Peyer's patch (tissue), 4 donors: ENCODE measurements at regions not wholly inside any gene's neighbourhood (a gene's known extent, or its start where the extent isn't known, plus 50 kb on each side); places are given as distances from the start of the nearest gene placed in this dataset.

Experiments used
- CTCF ChIP-seq, 6 experiments: fragments of 450-650 bp in 4 of 6; fragments of 200-600 bp in 2 of 6; sonication (generic) in 1 of 6; IDR thresholded peaks; one replicate each; pipeline ENCODE4 v1.5.1; 2017 to 2019; ENCODE audit warnings: antibody characterized with exemption in 6 of 6, mild to moderate bottlenecking in 3 of 6, moderate library complexity in 1 of 6
- POLR2A ChIP-seq, 2 donors: fragments of 450-650 bp; IDR thresholded peaks; one replicate each; pipeline ENCODE4 v1.5.1; 2017; ENCODE audit warnings: antibody characterized with exemption in 2 of 2, mild to moderate bottlenecking in 2 of 2, moderate library complexity in 2 of 2

GRCh38 chr15:81811736-81812135, 234.1 kb downstream of the MEX3B start:
- no peak for TF ChIP-seq CTCF (IDR thresholded peaks at IDR 0.05)
- no peak for TF ChIP-seq POLR2A (IDR thresholded peaks at IDR 0.05)
